ENCODE measurements at regions not wholly inside any gene's neighbourhood (a gene's known extent, or its start where the extent isn't known, plus 50 kb on each side); places are given as distances from the start of the nearest gene placed in this dataset.

DNA sequence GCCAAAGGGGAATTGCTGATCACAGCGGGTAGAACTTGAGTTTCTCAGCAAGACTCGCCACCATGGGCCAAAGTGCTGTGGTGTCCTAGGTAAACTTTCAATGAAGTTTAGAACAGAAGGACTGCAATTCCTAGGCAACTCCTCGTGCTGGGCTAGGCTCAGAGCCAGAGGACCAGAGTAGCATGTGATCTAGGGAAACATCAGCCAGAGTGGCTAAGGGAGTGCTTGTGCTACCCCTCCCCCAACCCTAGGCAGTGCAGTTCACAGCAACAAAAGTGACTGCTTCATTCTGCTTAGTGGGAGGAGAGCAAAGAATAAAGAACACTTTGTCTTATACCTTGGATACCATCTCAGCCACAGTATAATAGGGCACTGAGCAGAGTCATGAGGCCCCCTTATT, 1658.6 kb upstream of the MIR17HG start:
- peak in 1 of 2 donors; percentile 54 for ATAC-seq
- Histone ChIP-seq H3K27ac (no peak overlapping the region), H3K36me3 (no peaks in the 10 kb centered on the region), H3K9me3 (no peaks in the 10 kb centered on the region), H3K27me3 (ENCODE audit: low read depth) (no peaks in the 10 kb centered on the region), H3K4me1 (no peaks in the 10 kb centered on the region), H3K4me3 (no peak overlapping the region)
- DNase-seq, result no peak
- TF ChIP-seq, protein P1, sequence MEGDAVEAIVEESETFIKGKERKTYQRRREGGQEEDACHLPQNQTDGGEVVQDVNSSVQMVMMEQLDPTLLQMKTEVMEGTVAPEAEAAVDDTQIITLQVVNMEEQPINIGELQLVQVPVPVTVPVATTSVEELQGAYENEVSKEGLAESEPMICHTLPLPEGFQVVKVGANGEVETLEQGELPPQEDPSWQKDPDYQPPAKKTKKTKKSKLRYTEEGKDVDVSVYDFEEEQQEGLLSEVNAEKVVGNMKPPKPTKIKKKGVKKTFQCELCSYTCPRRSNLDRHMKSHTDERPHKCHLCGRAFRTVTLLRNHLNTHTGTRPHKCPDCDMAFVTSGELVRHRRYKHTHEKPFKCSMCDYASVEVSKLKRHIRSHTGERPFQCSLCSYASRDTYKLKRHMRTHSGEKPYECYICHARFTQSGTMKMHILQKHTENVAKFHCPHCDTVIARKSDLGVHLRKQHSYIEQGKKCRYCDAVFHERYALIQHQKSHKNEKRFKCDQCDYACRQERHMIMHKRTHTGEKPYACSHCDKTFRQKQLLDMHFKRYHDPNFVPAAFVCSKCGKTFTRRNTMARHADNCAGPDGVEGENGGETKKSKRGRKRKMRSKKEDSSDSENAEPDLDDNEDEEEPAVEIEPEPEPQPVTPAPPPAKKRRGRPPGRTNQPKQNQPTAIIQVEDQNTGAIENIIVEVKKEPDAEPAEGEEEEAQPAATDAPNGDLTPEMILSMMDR (IDR thresholded peaks at IDR 0.05), result no peak
- intact Hi-C loops (cut with DNase I), result no loop called here

DNA sequence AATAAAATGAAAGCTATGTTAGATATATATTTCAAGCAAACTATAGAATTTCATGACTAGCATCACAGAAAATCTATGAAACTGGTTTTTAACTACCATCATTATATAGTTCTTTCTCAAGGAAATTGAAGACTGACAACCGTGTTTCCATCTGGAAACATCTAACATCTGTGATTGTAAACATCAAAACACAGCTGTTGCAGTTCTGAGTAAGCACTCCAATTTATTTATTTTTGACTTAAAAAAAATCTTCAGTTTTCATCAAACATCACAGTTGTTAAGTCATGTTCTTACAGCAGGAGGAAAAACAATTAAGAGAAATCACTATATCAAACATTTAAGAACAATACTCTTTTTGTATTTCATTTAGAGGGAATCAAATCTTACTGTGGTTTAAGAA, 1653.0 kb upstream of the MIR17HG start:
- Histone ChIP-seq H3K4me1 (no peaks in the 10 kb centered on the region), H3K4me3 (no peak overlapping the region), H3K27me3 (ENCODE audit: low read depth) (no peaks in the 10 kb centered on the region), H3K36me3 (no peaks in the 10 kb centered on the region), H3K27ac (no peak overlapping the region), H3K9me3 (no peaks in the 10 kb centered on the region)
- DNase-seq (no peak), ATAC-seq (no peak)
- TF ChIP-seq, protein P1 (IDR thresholded peaks at IDR 0.05), result no peak
- intact Hi-C loops (cut with DNase I), result no loop called here

DNA sequence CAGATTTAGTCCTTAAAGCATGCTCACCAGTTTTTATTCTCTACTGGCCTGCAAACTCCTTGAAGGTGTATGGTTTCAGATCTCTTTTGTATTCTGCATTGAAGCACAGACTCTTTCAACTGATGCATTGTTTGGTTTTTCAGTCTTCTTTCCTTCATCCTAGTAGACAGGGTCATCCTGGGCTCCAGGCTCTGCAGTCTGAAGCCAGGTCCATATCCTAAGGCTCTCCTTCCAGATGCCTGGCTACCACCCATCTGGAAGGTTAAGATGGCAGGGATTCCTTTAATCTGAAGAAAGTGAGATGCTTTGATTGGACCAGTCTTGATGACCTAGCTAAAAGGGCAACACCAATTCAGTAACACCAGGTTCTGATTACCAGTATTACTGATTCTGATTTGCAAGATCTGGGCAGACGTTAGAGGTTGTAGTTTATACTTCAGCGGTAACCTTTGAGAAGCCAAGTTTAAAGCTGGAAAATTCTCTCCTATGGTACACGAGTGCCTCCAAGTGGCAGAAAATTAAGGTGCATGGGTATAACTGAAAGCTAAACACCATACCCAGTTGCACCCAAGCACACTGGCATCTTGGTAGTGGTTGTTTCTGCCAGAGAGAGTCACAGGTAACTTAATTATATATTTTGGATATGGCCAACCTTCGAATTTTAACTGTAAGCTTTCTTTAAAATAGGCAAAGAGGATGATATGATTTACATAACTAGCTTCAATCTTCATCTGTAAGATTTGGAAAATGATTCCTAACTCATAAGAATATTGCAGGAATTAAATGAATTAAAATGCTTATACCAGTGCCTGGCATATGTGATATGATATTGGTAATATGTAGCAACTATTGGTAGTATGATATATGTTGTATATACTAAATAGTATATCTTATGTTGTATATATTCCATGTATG, 1651.9 kb upstream of the MIR17HG start:
- Histone ChIP-seq H3K9me3 (no peaks in the 10 kb centered on the region), H3K27ac (no peak overlapping the region), H3K4me1 (no peaks in the 10 kb centered on the region), H3K27me3 (ENCODE audit: low read depth) (no peaks in the 10 kb centered on the region), H3K36me3 (no peaks in the 10 kb centered on the region), H3K4me3 (no peak overlapping the region)
- ATAC-seq (peak; percentile 72 to 79), DNase-seq (no peak)
- intact Hi-C loops (cut with DNase I), result no loop called here
- TF ChIP-seq, protein P1 (IDR thresholded peaks at IDR 0.05), result peak; percentile 59

DNA sequence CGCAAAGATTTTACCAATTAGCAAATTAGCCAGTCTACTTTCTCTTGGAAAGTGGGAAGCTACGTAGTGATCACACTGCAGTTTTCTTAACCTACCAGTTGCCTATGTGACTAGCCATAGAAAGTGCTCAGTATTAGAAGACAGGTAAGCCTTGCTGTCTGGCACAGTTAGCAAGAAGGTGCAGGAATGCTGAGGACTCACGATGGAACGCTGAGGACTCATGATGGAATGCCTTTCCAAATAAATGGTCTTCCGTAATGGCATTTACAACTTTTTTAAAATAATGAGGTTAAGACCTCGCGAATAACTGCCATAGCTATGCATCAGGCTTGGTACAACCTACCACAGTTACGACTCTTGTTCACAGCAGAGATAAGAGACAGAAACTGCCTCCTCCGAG, 1645.6 kb upstream of the MIR17HG start:
- ATAC-seq (peak in 1 of 2 donors; percentile 68), DNase-seq (no peak)
- TF ChIP-seq, protein P1 (IDR thresholded peaks at IDR 0.05), result no peak
- Histone ChIP-seq H3K27me3 (ENCODE audit: low read depth) (no peaks in the 10 kb centered on the region), H3K4me3 (no peak overlapping the region), H3K9me3 (no peaks in the 10 kb centered on the region), H3K27ac (no peak overlapping the region), H3K36me3 (no peaks in the 10 kb centered on the region), H3K4me1 (no peaks in the 10 kb centered on the region)
- intact Hi-C loops (cut with DNase I), result no loop called here

DNA sequence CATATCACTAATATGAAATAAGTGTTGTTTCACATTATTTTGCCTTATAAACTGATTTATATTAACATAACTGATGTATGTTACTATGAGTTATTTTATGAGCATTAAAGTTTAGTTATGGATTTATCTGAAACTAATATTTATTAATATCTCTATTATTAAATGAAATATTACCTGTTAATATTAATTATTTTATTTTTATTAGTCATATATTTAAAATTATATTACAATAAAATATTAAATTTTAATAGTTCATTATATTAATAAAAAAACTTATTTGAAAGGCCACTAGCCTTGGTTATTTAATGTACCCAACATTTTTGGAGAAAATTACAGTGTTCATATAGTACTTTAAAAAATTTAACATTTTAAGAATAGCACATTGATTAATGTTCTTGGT, 1643.4 kb upstream of the MIR17HG start:
- no peaks in the 10 kb centered on the region for H3K36me3 ChIP-seq
- ATAC-seq (no peak), DNase-seq (no peak)
- H3K9me3 ChIP-seq, result no peaks in the 10 kb centered on the region
- TF ChIP-seq, protein P1 (IDR thresholded peaks at IDR 0.05), result no peak
- H3K27me3 ChIP-seq (ENCODE audit: low read depth), result no peaks in the 10 kb centered on the region
- H3K4me3 ChIP-seq, result no peak overlapping the region
- intact Hi-C loops (cut with DNase I), result no loop called here
- no peak overlapping the region for H3K27ac ChIP-seq
- no peaks in the 10 kb centered on the region for H3K4me1 ChIP-seq

All from lower lobe of right lung (tissue), 2 donors.